Parathyroid adenoma (tissue), 2 donors: ENCODE measurements at regions not wholly inside any gene's neighbourhood (a gene's known extent, or its start where the extent isn't known, plus 50 kb on each side); places are given as distances from the start of the nearest gene placed in this dataset.

Source experiments
- H2AFZ ChIP-seq: fragments of 300-600 bp; sonication (generic); one replicate; pipeline ENCODE4 v1.7.0; 2017; ENCODE audit warnings: antibody characterized with exemption, mild to moderate bottlenecking
- H3K27ac ChIP-seq: fragments of 300-600 bp; sonication (generic); one replicate; pipeline ENCODE4 v1.7.0; 2017
- H3K27me3 ChIP-seq: fragments of 300-600 bp; sonication (generic); one replicate; pipeline ENCODE4 v1.7.0; 2017; ENCODE audit warnings: low read length; ENCODE audit not compliant: control insufficient read depth, insufficient read depth
- H3K36me3 ChIP-seq: fragments of 300-600 bp; sonication (generic); one replicate; pipeline ENCODE4 v1.7.0; 2017; ENCODE audit warnings: low read length; ENCODE audit not compliant: control insufficient read depth, insufficient read depth
- H3K4me1 ChIP-seq: fragments of 300-600 bp; sonication (generic); one replicate; pipeline ENCODE4 v1.7.0; 2017; ENCODE audit warnings: control low read depth
- H3K4me2 ChIP-seq: fragments of 300-600 bp; sonication (generic); one replicate; pipeline ENCODE4 v1.7.0; 2017; ENCODE audit warnings: low read length
- H3K4me3 ChIP-seq: fragments of 300-600 bp; sonication (generic); one replicate; pipeline ENCODE4 v1.7.0; 2017; ENCODE audit warnings: low read depth, low read length
- H3K79me2 ChIP-seq: fragments of 300-600 bp; sonication (generic); one replicate; pipeline ENCODE4 v1.7.0; 2017; ENCODE audit warnings: control low read depth
- H3K9ac ChIP-seq: fragments of 300-600 bp; sonication (generic); one replicate; pipeline ENCODE4 v1.7.0; 2017; ENCODE audit warnings: mild to moderate bottlenecking
- H3K9me3 ChIP-seq: fragments of 300-600 bp; sonication (generic); one replicate; pipeline ENCODE4 v1.7.0; 2017; ENCODE audit warnings: low read length; ENCODE audit not compliant: control insufficient read depth
- CTCF ChIP-seq: fragments of 300-600 bp; sonication (generic); IDR thresholded peaks from one replicate; pipeline ENCODE4 v1.7.0; 2017; ENCODE audit warnings: antibody characterized with exemption, mild to moderate bottlenecking
- donor health status: primary hyperparathyroidism.

DNA sequence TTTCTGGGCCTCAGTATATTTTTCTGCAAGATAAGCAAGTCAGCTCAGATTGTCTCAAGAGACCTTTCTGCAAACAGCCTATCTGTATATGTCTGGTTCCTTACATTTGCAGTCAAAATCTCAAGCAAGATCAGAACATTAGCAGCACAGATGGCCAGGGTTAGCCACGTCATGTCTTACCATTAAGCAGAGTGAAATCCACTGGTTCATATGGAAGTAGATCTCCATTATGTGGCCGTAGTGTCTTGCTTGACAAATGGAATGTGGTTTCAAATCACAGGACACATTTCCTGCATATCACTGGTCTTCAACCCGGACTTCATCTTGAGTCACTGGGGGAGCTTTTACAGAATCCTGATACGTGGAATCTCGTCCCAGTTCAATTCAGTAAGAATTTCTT, 500.2 kb downstream of the FBXO15 start:
- no peak overlapping the region for H3K9ac ChIP-seq
- no peak overlapping the region for H2AFZ ChIP-seq
- H3K4me3 ChIP-seq = no peak overlapping the region
- TF ChIP-seq CTCF = no peak
- no peaks in the 10 kb centered on the region for H3K36me3 ChIP-seq
- no peak overlapping the region for H3K4me2 ChIP-seq
- no peak overlapping the region for H3K27ac ChIP-seq
- H3K27me3 ChIP-seq = no peaks in the 10 kb centered on the region
- H3K79me2 ChIP-seq = no peaks in the 10 kb centered on the region
- H3K9me3 ChIP-seq = no peaks in the 10 kb centered on the region
- no peaks in the 10 kb centered on the region for H3K4me1 ChIP-seq

DNA sequence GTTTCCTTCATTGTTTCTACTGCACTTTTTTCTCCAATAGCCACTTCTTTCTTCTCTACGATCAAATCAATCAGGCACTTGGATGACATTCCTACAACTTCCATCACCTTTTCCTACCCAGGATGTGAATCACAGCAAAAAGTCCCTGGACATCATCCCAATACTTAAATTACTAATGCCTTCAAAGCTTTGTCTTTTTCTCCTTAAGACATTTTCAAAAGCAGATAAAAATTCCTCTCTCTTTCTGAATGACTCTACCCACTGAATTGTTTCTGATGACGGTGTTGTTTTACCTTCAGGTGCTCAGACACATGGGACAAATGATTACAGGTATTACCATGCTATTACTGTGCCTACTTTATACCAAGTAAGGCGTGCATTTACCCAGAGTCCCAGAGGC, 500.9 kb downstream of the FBXO15 start:
- Histone ChIP-seq H3K4me1 (no peaks in the 10 kb centered on the region), H2AFZ (no peak overlapping the region), H3K9ac (no peak overlapping the region), H3K4me2 (no peak overlapping the region), H3K79me2 (no peaks in the 10 kb centered on the region), H3K27ac (no peak overlapping the region), H3K4me3 (no peak overlapping the region), H3K9me3 (no peaks in the 10 kb centered on the region), H3K36me3 (no peaks in the 10 kb centered on the region), H3K27me3 (no peaks in the 10 kb centered on the region)
- no peak for TF ChIP-seq CTCF

DNA sequence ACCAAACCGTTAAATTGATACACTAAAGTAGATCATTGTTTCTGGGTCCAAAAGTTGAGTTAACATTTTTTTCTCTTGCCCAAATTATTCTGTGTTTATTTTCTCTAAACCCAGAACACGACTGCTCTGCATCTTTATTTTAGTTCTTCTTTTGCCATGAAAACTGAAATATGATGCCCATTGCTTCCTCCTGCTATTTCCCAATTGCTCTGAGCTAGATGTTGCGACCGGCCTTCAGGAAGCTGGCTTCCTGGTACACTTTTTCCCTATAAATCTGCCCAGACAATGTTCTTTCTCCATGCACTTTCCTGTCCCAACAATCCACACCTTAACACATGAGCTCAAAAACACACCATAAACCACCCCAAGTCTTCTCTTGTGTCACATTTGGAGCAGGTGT, 501.4 kb downstream of the FBXO15 start:
- Histone ChIP-seq H3K79me2 (no peaks in the 10 kb centered on the region), H2AFZ (no peak overlapping the region), H3K27ac (no peak overlapping the region), H3K9ac (no peak overlapping the region), H3K4me1 (no peaks in the 10 kb centered on the region), H3K9me3 (no peaks in the 10 kb centered on the region), H3K4me3 (no peak overlapping the region), H3K4me2 (no peak overlapping the region), H3K27me3 (no peaks in the 10 kb centered on the region), H3K36me3 (no peaks in the 10 kb centered on the region)
- TF ChIP-seq CTCF = no peak

DNA sequence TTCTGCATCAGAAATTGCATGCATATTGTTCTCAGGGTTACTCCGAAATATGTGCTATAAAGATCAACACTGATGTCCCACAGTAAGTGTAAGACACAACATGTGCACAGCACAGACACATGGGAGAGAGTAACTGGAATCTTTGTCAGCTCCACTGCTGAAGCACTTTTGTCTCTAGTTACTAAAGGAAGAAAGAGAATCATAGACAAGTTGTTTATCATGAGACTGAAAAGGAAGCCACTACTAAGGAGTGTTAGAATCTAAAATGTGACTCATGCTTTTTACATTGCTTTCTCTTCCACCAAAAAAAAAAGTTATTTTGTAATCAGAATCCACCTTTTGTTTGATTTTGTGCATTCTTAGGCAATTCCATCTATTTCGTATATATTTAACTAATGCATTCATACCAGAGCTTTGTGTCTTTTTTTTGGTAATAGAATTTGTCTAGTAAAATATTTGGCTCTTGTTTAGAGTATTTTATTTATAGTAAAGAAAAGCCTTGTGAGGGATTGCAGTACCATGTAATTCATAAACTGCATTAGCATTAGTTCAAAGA, 502.4 kb downstream of the FBXO15 start:
- Histone ChIP-seq H3K27me3 (no peaks in the 10 kb centered on the region), H3K9me3 (no peaks in the 10 kb centered on the region)

More for the DNA sequence above, 502.4 kb downstream of the FBXO15 start:
- Histone ChIP-seq H3K4me1 (no peaks in the 10 kb centered on the region), H2AFZ (no peak overlapping the region), H3K27ac (no peak overlapping the region), H3K36me3 (no peaks in the 10 kb centered on the region), H3K4me3 (no peak overlapping the region), H3K9ac (no peak overlapping the region), H3K4me2 (no peak overlapping the region), H3K79me2 (no peaks in the 10 kb centered on the region)
- no peak for TF ChIP-seq CTCF
